ENCODE measurements at regions not wholly inside any gene's neighbourhood (a gene's known extent, or its start where the extent isn't known, plus 50 kb on each side); places are given as distances from the start of the nearest gene placed in this dataset.

- no peak for TF ChIP-seq RARB (CRISPR knock-in tag; IDR thresholded peaks at IDR 0.05)
- TF ChIP-seq POU6F1 (CRISPR knock-in tag; IDR thresholded peaks at IDR 0.05; ENCODE audit: borderline replicate concordance, low read depth), result no peak
- TF ChIP-seq, protein P1, sequence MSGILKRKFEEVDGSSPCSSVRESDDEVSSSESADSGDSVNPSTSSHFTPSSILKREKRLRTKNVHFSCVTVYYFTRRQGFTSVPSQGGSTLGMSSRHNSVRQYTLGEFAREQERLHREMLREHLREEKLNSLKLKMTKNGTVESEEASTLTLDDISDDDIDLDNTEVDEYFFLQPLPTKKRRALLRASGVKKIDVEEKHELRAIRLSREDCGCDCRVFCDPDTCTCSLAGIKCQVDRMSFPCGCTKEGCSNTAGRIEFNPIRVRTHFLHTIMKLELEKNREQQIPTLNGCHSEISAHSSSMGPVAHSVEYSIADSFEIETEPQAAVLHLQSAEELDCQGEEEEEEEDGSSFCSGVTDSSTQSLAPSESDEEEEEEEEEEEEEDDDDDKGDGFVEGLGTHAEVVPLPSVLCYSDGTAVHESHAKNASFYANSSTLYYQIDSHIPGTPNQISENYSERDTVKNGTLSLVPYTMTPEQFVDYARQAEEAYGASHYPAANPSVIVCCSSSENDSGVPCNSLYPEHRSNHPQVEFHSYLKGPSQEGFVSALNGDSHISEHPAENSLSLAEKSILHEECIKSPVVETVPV (CRISPR knock-in tag; IDR thresholded peaks at IDR 0.05), result no peak
- TF ChIP-seq, protein P2, sequence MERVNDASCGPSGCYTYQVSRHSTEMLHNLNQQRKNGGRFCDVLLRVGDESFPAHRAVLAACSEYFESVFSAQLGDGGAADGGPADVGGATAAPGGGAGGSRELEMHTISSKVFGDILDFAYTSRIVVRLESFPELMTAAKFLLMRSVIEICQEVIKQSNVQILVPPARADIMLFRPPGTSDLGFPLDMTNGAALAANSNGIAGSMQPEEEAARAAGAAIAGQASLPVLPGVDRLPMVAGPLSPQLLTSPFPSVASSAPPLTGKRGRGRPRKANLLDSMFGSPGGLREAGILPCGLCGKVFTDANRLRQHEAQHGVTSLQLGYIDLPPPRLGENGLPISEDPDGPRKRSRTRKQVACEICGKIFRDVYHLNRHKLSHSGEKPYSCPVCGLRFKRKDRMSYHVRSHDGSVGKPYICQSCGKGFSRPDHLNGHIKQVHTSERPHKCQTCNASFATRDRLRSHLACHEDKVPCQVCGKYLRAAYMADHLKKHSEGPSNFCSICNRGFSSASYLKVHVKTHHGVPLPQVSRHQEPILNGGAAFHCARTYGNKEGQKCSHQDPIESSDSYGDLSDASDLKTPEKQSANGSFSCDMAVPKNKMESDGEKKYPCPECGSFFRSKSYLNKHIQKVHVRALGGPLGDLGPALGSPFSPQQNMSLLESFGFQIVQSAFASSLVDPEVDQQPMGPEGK (CRISPR knock-in tag; IDR thresholded peaks at IDR 0.05; ENCODE audit: borderline replicate concordance), result no peak
- no peak for TF ChIP-seq ZFP3 (CRISPR knock-in tag; IDR thresholded peaks at IDR 0.05)
- no peak for TF ChIP-seq ZC3H10 (CRISPR knock-in tag; IDR thresholded peaks at IDR 0.05)
- peak; percentile 74 for ATAC-seq
Measured at GRCh38 chr6:25223490-25223991, 55.6 kb upstream of the CARMIL1 start.

DNA sequence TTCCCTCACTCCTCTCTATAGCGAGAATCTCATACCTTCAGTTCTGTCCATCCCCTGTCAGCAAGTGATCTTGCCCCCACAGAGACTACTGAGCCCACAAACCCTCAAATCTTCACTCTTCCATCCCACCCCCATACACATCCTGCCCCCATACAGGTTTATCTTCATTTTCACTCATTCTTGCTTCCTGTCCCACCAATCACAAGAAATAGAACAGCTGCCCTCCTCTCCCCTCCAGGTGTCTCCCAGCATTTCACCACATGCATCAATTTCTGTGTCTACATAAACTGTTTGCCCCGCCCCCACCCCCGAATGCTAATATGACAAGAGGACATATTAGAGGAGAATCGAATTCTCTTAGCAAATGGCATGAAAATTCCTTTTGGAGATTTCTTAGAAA lies 54.9 kb upstream of the CARMIL1 start:
- TF ChIP-seq RARB (CRISPR knock-in tag; IDR thresholded peaks at IDR 0.05) (no peak), SNAI2 (CRISPR knock-in tag; IDR thresholded peaks at IDR 0.05) (no peak), ZNF70 (CRISPR knock-in tag; IDR thresholded peaks at IDR 0.05) (no peak), ESRRG (CRISPR knock-in tag; IDR thresholded peaks at IDR 0.05) (no peak), PPARA (CRISPR knock-in tag; IDR thresholded peaks at IDR 0.05; ENCODE audit: borderline replicate concordance) (no peak), ZFP30 (CRISPR knock-in tag; IDR thresholded peaks at IDR 0.05) (no peak), TOX (CRISPR knock-in tag; IDR thresholded peaks at IDR 0.05; ENCODE audit: borderline replicate concordance) (no peak)
- TF ChIP-seq, protein P2 (CRISPR knock-in tag; IDR thresholded peaks at IDR 0.05; ENCODE audit: borderline replicate concordance), result no peak
- TF ChIP-seq, protein P3, sequence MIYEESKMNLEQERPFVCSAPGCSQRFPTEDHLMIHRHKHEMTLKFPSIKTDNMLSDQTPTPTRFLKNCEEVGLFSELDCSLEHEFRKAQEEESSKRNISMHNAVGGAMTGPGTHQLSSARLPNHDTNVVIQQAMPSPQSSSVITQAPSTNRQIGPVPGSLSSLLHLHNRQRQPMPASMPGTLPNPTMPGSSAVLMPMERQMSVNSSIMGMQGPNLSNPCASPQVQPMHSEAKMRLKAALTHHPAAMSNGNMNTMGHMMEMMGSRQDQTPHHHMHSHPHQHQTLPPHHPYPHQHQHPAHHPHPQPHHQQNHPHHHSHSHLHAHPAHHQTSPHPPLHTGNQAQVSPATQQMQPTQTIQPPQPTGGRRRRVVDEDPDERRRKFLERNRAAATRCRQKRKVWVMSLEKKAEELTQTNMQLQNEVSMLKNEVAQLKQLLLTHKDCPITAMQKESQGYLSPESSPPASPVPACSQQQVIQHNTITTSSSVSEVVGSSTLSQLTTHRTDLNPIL (CRISPR knock-in tag; IDR thresholded peaks at IDR 0.05; ENCODE audit: low read depth), result no peak
- no peak; the same call in 2 of the 3 replicates for ATAC-seq

DNA sequence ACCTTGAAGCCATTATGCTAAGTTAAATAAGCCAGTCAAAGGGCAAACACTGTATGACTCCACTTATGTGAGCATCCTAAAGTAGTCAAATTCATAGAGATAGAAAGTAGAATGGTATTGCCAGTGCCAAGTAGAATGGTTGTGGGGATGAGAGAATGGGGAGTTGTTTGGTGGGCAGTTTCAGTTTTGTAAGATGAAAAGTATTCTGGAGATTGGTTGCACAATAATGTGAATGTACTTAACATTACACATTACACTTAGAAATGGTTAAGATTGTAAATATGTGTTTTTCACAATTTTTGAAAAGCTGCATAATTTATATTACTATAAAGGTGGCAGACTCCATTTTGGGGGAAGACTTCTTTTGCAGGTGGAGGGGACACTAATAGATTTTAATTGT lies 51.3 kb upstream of the CARMIL1 start:
- ATAC-seq, result no peak
- TF ChIP-seq ESRRG (CRISPR knock-in tag; IDR thresholded peaks at IDR 0.05), result no peak

All from SK-N-SH treated with all-trans-retinoic acid at 6 μM for 48 hours (cell line).